ENCODE measurements at regions not wholly inside any gene's neighbourhood (a gene's known extent, or its start where the extent isn't known, plus 50 kb on each side); places are given as distances from the start of the nearest gene placed in this dataset.
A peak's percentile ranks its signal among the peaks of the same experiment; 100 is the strongest.

DNA sequence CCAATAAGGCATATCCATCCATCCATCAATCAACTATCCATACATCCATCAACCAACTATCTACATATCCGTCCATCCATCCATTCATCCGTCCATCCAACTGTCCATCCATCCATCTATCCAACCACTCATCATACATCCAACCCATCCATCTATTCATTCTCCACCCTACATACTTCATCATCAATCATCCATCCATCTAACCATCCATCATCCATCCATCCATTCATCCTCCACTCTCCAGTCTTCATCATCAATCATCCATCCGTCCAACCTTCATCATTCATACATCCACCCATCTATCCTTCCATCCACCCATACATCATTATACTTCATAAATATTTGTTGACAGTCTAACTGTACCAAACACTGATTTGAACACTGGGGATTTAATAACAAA, 231.3 kb upstream of the DAB1 start:
- Histone ChIP-seq H3K4me2 (ENCODE audit: unreplicated experiment) (no peak overlapping the region), H4K20me1 (ENCODE audit: insufficient read depth) (no peaks in the 10 kb centered on the region), H3K79me2 (ENCODE audit: insufficient read depth) (no peaks in the 10 kb centered on the region), H3K27me3 (replicated peaks; ENCODE audit: insufficient read depth) (peaks cover 9% of the 10 kb centered on the region; the same call in 1 of the 2 replicates), H3K27ac (no peak overlapping the region), H3K4me3 (no peak overlapping the region), H3K9ac (no peak overlapping the region), H3K9me3 (ENCODE audit: low read depth) (no peaks in the 10 kb centered on the region), H3F3A (ENCODE audit: insufficient read depth) (no peaks in the 10 kb centered on the region), H3K36me3 (ENCODE audit: low read depth) (no peaks in the 10 kb centered on the region), H3K9me2 (ENCODE audit: insufficient read depth) (no peaks in the 10 kb centered on the region), H3K4me1 (ENCODE audit: insufficient read depth) (no peaks in the 10 kb centered on the region), H2AFZ (no peak overlapping the region)
- TF ChIP-seq EZH2phosphoT487 (IDR thresholded peaks at IDR 0.05; ENCODE audit: insufficient read depth, low read depth) = no peak
- no peak for TF ChIP-seq EZH2 (IDR thresholded peaks at IDR 0.05; ENCODE audit: insufficient read depth, poor library complexity, severe bottlenecking)
- 37 to 38% methylated on average over 3 of the region's 3 CpGs for WGBS, 2 experiments (ENCODE audit: low coverage in 1 of 2, low lambda C conversion rate in 2 of 2, missing lambda C conversion rate in 2 of 2)
- in situ Hi-C loops (cut with MboI) = no loop called here
- no peak for DNase-seq

DNA sequence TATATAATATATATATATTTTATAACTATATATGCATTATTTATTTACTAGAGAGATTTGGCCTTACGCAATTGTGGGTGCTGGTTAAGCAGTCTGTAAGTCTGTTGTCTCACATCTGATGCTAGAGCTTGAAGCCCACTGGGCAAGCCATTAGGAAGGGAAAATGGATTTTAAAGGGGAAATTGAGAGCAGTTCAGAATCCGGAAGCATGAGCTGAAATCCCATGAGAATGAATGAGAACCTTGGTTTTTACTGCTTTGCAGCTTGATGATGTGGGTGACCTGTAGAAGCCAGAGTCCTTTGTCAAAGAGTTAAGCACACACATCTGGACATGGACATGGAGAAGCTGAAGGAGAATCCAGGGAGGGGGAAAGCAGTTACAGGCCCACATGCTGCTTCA, 220.8 kb upstream of the DAB1 start:
- Histone ChIP-seq H3K4me1 (ENCODE audit: insufficient read depth) (no peaks in the 10 kb centered on the region), H3K9ac (no peak overlapping the region), H3K4me3 (no peak overlapping the region), H4K20me1 (ENCODE audit: insufficient read depth) (no peaks in the 10 kb centered on the region), H3K36me3 (ENCODE audit: low read depth) (no peaks in the 10 kb centered on the region), H3K27me3 (replicated peaks; ENCODE audit: insufficient read depth) (peaks cover 43% of the 10 kb centered on the region), H3K27ac (no peak overlapping the region), H3K9me2 (ENCODE audit: insufficient read depth) (no peaks in the 10 kb centered on the region), H3F3A (ENCODE audit: insufficient read depth) (no peaks in the 10 kb centered on the region), H2AFZ (no peak overlapping the region), H3K4me2 (ENCODE audit: unreplicated experiment) (no peak overlapping the region), H3K79me2 (ENCODE audit: insufficient read depth) (no peaks in the 10 kb centered on the region), H3K9me3 (ENCODE audit: low read depth) (no peaks in the 10 kb centered on the region)
- TF ChIP-seq EZH2phosphoT487 (IDR thresholded peaks at IDR 0.05; ENCODE audit: insufficient read depth, low read depth) (no peak), EZH2 (IDR thresholded peaks at IDR 0.05; ENCODE audit: insufficient read depth, poor library complexity, severe bottlenecking) (no peak)
- DNase-seq = no peak
- in situ Hi-C loops (cut with MboI) = no loop called here
- 70% methylated on average over 2 of the region's 2 CpGs for WGBS, 2 experiments (ENCODE audit: low coverage in 1 of 2, low lambda C conversion rate in 2 of 2, missing lambda C conversion rate in 2 of 2)

DNA sequence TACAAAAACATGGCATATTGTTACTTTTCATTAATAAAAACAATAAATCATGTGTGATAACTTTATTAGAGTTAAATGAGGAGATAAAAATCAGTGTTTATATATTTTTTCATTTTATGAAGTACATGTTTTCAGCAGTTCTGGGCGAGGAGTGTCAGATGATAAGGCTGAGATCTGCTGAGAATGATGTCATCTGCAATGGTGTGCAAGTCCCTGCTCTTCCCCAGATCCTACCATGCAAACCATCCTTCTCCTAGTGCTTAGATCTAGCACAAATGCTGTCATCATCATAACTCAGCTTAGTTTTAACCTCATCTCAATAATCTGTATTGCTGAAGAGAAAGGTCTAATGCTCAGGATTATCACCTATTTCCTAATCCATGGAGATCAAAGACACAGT, 214.4 kb upstream of the DAB1 start:
- no peak overlapping the region for H2AFZ ChIP-seq
- H3K79me2 ChIP-seq (ENCODE audit: insufficient read depth) = no peaks in the 10 kb centered on the region
- WGBS, 2 experiments (ENCODE audit: low coverage in 1 of 2, low lambda C conversion rate in 2 of 2, missing lambda C conversion rate in 2 of 2) = 26 to 29% methylated on average over 1 of the region's 1 CpG
- no peaks in the 10 kb centered on the region for H4K20me1 ChIP-seq (ENCODE audit: insufficient read depth)
- in situ Hi-C loops (cut with MboI) = no loop called here
- H3F3A ChIP-seq (ENCODE audit: insufficient read depth) = no peaks in the 10 kb centered on the region
- DNase-seq = no peak
- H3K4me3 ChIP-seq = no peak overlapping the region
- H3K9me2 ChIP-seq (ENCODE audit: insufficient read depth) = no peaks in the 10 kb centered on the region
- peaks cover 16% of the 10 kb centered on the region for H3K27me3 ChIP-seq (replicated peaks; ENCODE audit: insufficient read depth)
- H3K9me3 ChIP-seq (ENCODE audit: low read depth) = no peaks in the 10 kb centered on the region
- H3K9ac ChIP-seq = no peak overlapping the region
- H3K36me3 ChIP-seq (ENCODE audit: low read depth) = no peaks in the 10 kb centered on the region
- H3K4me1 ChIP-seq (ENCODE audit: insufficient read depth) = peaks cover 7% of the 10 kb centered on the region; the same call in 1 of the 2 replicates
- TF ChIP-seq EZH2phosphoT487 (IDR thresholded peaks at IDR 0.05; ENCODE audit: insufficient read depth, low read depth) (no peak), EZH2 (IDR thresholded peaks at IDR 0.05; ENCODE audit: insufficient read depth, poor library complexity, severe bottlenecking) (no peak)
- H3K27ac ChIP-seq = no peak overlapping the region
- no peak overlapping the region for H3K4me2 ChIP-seq (ENCODE audit: unreplicated experiment)

DNA sequence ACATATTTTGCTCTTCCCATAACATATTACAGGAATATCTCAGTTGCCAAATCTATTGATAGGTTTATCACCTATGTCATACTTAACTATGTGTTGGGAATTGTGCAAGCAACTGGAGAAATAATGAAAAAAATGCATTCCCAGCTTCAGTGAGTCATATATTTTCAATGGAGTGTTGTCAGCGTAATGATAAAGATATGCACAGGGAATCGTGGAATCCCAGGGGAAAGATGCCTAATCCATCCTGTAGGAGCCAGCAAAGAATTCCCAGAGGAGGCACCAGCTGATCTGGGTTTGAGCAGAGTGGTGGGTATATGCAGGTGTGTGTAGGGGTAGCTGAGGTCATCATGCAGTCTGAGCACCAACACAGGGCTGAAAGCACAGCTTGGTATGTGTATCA, 213.3 kb upstream of the DAB1 start:
- 0 out of 2 replicates have a peak, but pooled peaks cover 5% of the 10 kb centered on the region for H3K27me3 ChIP-seq (replicated peaks; ENCODE audit: insufficient read depth)
- no peaks in the 10 kb centered on the region for H4K20me1 ChIP-seq (ENCODE audit: insufficient read depth)
- H3K27ac ChIP-seq = no peak overlapping the region
- in situ Hi-C loops (cut with MboI) = no loop called here
- TF ChIP-seq EZH2 (IDR thresholded peaks at IDR 0.05; ENCODE audit: insufficient read depth, poor library complexity, severe bottlenecking) = no peak
- no peak for TF ChIP-seq EZH2phosphoT487 (IDR thresholded peaks at IDR 0.05; ENCODE audit: insufficient read depth, low read depth)
- H3K79me2 ChIP-seq (ENCODE audit: insufficient read depth) = no peaks in the 10 kb centered on the region
- peaks cover 7% of the 10 kb centered on the region; the same call in 1 of the 2 replicates for H3K4me1 ChIP-seq (ENCODE audit: insufficient read depth)
- no peaks in the 10 kb centered on the region for H3K9me3 ChIP-seq (ENCODE audit: low read depth)
- no peaks in the 10 kb centered on the region for H3F3A ChIP-seq (ENCODE audit: insufficient read depth)
- DNase-seq = peak; percentile 79
- no peak overlapping the region for H2AFZ ChIP-seq
- H3K4me3 ChIP-seq = no peak overlapping the region
- H3K9ac ChIP-seq = no peak overlapping the region
- H3K9me2 ChIP-seq (ENCODE audit: insufficient read depth) = no peaks in the 10 kb centered on the region
- WGBS, 2 experiments (ENCODE audit: low coverage in 1 of 2, low lambda C conversion rate in 2 of 2, missing lambda C conversion rate in 2 of 2) = 27 to 43% methylated on average over 2 of the region's 2 CpGs
- no peaks in the 10 kb centered on the region for H3K36me3 ChIP-seq (ENCODE audit: low read depth)
- H3K4me2 ChIP-seq (ENCODE audit: unreplicated experiment) = no peak overlapping the region

DNA sequence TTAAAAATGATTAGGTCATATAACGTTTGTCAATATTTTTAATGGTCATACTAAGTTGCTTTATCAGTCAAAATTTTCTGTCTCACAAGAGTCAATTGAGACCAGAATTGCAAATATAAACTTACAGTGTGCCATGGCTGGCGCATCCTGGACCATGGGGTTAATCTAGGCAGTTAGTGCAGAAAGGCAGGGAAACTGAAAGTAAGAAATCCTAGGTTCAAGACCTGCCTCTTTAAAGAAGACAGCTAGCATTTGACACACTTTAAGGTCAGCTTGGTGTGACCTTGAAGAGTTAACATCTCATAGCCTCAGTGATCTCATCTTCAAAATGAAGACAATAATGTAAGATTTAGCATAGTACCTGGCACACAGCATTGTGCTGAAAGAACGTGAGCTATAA, 210.0 kb upstream of the DAB1 start:
- Histone ChIP-seq H3K4me1 (ENCODE audit: insufficient read depth) (peaks cover 7% of the 10 kb centered on the region; the same call in 1 of the 2 replicates), H3F3A (ENCODE audit: insufficient read depth) (no peaks in the 10 kb centered on the region), H3K27ac (no peak overlapping the region), H3K9me3 (ENCODE audit: low read depth) (no peaks in the 10 kb centered on the region), H3K27me3 (replicated peaks; ENCODE audit: insufficient read depth) (no peaks in the 10 kb centered on the region), H3K79me2 (ENCODE audit: insufficient read depth) (no peaks in the 10 kb centered on the region), H2AFZ (no peak overlapping the region), H3K9me2 (ENCODE audit: insufficient read depth) (no peaks in the 10 kb centered on the region), H3K4me3 (no peak overlapping the region), H3K36me3 (ENCODE audit: low read depth) (no peaks in the 10 kb centered on the region), H3K9ac (no peak overlapping the region), H4K20me1 (ENCODE audit: insufficient read depth) (no peaks in the 10 kb centered on the region), H3K4me2 (ENCODE audit: unreplicated experiment) (no peak overlapping the region)
- no peak for TF ChIP-seq EZH2 (IDR thresholded peaks at IDR 0.05; ENCODE audit: insufficient read depth, poor library complexity, severe bottlenecking)
- no peak for TF ChIP-seq EZH2phosphoT487 (IDR thresholded peaks at IDR 0.05; ENCODE audit: insufficient read depth, low read depth)
- in situ Hi-C loops (cut with MboI) = no loop called here
- WGBS, 2 experiments (ENCODE audit: low coverage in 1 of 2, low lambda C conversion rate in 2 of 2, missing lambda C conversion rate in 2 of 2) = 47 to 60% methylated on average over 3 of the region's 3 CpGs
- no peak for DNase-seq
